Suprapubic skin (tissue), 3 donors: ENCODE measurements at regions not wholly inside any gene's neighbourhood (a gene's known extent, or its start where the extent isn't known, plus 50 kb on each side); places are given as distances from the start of the nearest gene placed in this dataset.

Source experiments
- CTCF ChIP-seq, 2 donors: fragments of 200-600 bp in 1 of 2; fragments of 450-650 bp in 1 of 2; sonication (generic) in 1 of 2; IDR thresholded peaks; one replicate each; pipeline ENCODE4 v1.5.1; 2016 to 2019; ENCODE audit warnings: antibody characterized with exemption in 2 of 2, mild to moderate bottlenecking in 1 of 2, moderate library complexity in 1 of 2
- EP300 ChIP-seq: sonication (generic); formaldehyde crosslinking; IDR thresholded peaks from one replicate; pipeline ENCODE4 v1.6.1; 2017; ENCODE audit warnings: antibody characterized with exemption

GRCh38 chr2:235365743-235366142 is 128.1 kb upstream of the AGAP1 start:
- TF ChIP-seq CTCF (IDR thresholded peaks at IDR 0.05) = no peak
- TF ChIP-seq EP300 = no peak
